GM10248 (cell line): ENCODE measurements at regions not wholly inside any gene's neighbourhood (a gene's known extent, or its start where the extent isn't known, plus 50 kb on each side); places are given as distances from the start of the nearest gene placed in this dataset.

Experiments used
- CTCF ChIA-PET: fragments of 300-600 bp; sonication (Branson Sonifier 250); formaldehyde crosslinking; extraction: SDS; loops from one replicate; lab custom pipeline; 2021; ENCODE audit warnings: antibody characterized with exemption; lab: Yijun Ruan, JAX
- POLR2A ChIA-PET: fragments of 350-650 bp; sonication (Branson Sonifier 250); formaldehyde crosslinking; extraction: SDS; loops from one replicate; lab custom pipeline; 2020; ENCODE audit warnings: antibody characterized with exemption; lab: Yijun Ruan, JAX
- DNase-seq: peaks from one replicate; pipeline ENCODE4 v3.0.0; 2012; ENCODE audit errors: extremely low spot score
- TF ChIP-seq, protein P1 (sequence below): IDR thresholded peaks from 2 replicates; pipeline ENCODE4 v1.5.1; 2012; ENCODE audit warnings: mild to moderate bottlenecking, low read depth; ENCODE audit errors: extremely low read depth, missing control alignments, control extremely low read depth

- ChIA-PET CTCF (no interaction called here), POLR2A (no interaction called here)
- TF ChIP-seq, protein P1, sequence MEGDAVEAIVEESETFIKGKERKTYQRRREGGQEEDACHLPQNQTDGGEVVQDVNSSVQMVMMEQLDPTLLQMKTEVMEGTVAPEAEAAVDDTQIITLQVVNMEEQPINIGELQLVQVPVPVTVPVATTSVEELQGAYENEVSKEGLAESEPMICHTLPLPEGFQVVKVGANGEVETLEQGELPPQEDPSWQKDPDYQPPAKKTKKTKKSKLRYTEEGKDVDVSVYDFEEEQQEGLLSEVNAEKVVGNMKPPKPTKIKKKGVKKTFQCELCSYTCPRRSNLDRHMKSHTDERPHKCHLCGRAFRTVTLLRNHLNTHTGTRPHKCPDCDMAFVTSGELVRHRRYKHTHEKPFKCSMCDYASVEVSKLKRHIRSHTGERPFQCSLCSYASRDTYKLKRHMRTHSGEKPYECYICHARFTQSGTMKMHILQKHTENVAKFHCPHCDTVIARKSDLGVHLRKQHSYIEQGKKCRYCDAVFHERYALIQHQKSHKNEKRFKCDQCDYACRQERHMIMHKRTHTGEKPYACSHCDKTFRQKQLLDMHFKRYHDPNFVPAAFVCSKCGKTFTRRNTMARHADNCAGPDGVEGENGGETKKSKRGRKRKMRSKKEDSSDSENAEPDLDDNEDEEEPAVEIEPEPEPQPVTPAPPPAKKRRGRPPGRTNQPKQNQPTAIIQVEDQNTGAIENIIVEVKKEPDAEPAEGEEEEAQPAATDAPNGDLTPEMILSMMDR = no peak
- DNase-seq = no peak
Measured at GRCh38 chr3:63050548-63051177, 175.4 kb upstream of the CADPS start.

GRCh38 chr3:63051920-63052319, 176.7 kb upstream of the CADPS start:
- ChIA-PET POLR2A (no interaction called here), CTCF (interaction anchor here (1.5 kb wide), 1 partner anchor 21 kb away, joined by 4 read pairs; no protein-coding TSS in a partner anchor)
- DNase-seq = no peak
- TF ChIP-seq, protein P1 = no peak

DNA sequence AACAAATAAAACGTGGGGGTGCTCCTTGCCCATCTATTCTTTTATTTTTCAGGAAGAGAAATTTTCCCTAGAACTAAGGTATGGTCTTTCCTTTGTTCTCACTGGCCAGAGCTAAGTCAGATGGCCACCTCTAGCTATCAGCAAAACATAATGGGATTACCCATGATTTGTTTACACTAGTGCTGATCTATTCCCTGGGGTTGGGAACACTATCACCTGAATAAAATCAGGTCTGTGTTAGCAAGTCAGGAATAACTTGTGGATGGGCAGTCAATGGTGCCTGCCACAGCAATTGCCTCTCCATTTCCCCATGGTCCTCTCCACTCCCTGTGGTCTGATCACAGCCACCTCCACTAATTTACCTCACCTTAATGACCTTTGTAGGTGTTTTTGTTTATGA, 181.7 kb upstream of the CADPS start:
- ChIA-PET POLR2A (no interaction called here), CTCF (no interaction called here)
- TF ChIP-seq, protein P1 = no peak
- no peak for DNase-seq

DNA sequence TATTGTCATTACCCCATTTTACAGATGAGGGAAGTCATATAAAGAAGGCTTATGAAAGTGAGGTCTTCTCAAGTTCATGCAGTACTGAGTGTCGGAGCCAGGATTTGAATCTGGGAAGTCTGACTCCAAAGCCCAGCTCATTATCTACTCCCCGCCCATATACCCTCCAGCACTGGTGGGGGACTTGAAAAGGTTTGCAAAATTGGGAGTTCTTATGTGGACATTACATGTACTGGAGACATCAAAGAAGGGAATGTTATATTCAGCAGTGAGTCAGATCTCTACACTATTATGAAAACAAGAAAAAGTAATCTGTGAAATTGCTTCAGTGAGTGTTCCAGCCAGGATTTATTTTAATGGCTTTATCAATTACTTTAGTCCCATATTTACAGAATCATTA, 185.2 kb upstream of the CADPS start:
- TF ChIP-seq, protein P1 = no peak
- DNase-seq = no peak
- POLR2A ChIA-PET = no interaction called here
- CTCF ChIA-PET = no interaction called here

- DNase-seq = no peak
- CTCF ChIA-PET = no interaction called here
- TF ChIP-seq, protein P1 = no peak
- POLR2A ChIA-PET = no interaction called here
Measured at GRCh38 chr3:63061449-63061848, 186.2 kb upstream of the CADPS start.

DNA sequence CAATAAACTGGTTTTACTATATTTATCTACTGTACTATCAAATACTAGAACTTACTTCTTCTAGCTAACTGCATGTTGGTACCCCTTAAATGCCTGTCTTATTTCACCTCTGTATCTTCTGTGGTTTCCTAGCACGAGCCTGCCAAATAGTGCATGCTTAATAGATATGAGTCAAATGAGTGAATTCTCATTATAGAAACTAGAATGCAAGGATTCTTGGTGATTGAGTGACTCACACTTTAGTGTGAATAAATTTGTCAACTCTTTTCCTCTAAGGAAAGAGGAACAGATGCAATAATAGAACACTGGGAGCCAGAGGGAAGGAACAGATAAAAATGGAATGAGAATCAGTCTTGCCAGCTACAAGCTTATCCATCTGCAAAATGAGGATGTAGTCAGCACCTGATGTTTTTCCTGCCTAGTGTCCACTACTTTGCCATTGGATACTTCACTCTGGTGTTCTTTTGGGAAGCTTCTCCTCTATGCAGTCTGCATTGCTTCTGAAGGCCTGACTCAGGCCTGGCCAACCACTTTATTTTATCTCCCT, 189.1 kb upstream of the CADPS start:
- TF ChIP-seq, protein P1 = no peak
- ChIA-PET CTCF (interaction anchor here (1.1 kb wide), 1 partner anchor 10 kb away, joined by 3 read pairs; no protein-coding TSS in a partner anchor), POLR2A (no interaction called here)
- DNase-seq = no peak
